GM12878 (cell line): ENCODE measurements at regions not wholly inside any gene's neighbourhood (a gene's known extent, or its start where the extent isn't known, plus 50 kb on each side); places are given as distances from the start of the nearest gene placed in this dataset.

Experiments
- ATAC-seq: fragments of 200-7000 bp; cut with Tn5 transposase; 3 replicates; pipeline ENCODE4 v1.9.1; 2020; ENCODE audit warnings: mild to moderate bottlenecking, moderate library complexity
- BruUV-seq: library from RNA; stranded (reverse); fragments of 400-500 nt; replicated peaks from 2 replicates; lab custom pipeline; 2021; lab: Mats Ljungman, UMichigan
- CTCF ChIA-PET: fragments of 300-600 bp; sonication (Branson Sonifier 250); formaldehyde crosslinking; extraction: SDS; loops from one replicate; lab custom pipeline; 2021; ENCODE audit warnings: inconsistent platforms; lab: Yijun Ruan, JAX
- POLR2A ChIA-PET: fragments of 350-600 bp; formaldehyde crosslinking; extraction: SDS; loops from one replicate; lab custom pipeline; 2021; ENCODE audit warnings: inconsistent platforms; lab: Charles Lee
- RAD21 ChIA-PET: fragments of 300-600 bp; sonication (Branson Sonifier 250); formaldehyde crosslinking; loops from one replicate; lab custom pipeline; 2023; ENCODE audit warnings: antibody characterized with exemption; ENCODE audit not compliant: unreplicated experiment; lab: Charles Lee
- SMC1A ChIA-PET: fragments of 300-600 bp; sonication (Branson Sonifier 250); formaldehyde crosslinking; loops from one replicate; lab custom pipeline; 2023; ENCODE audit not compliant: unreplicated experiment, uncharacterized antibody; lab: Charles Lee
- DNase-seq: peaks from one replicate; pipeline ENCODE4 v3.0.0-alpha.2; 2011; ENCODE audit warnings: low read depth, low spot score
- FAIRE-seq: peaks from 3 replicates; lab custom pipeline; 2011; peaks lifted over from hg19 to GRCh38; lab: Jason Lieb, UNC
- H2AFZ ChIP-seq: 2 replicates; pipeline ENCODE4 v1.6.0; 2011; ENCODE audit warnings: low read depth, low read length, control low read depth; ENCODE audit not compliant: control insufficient read depth
- H3K27ac ChIP-seq: 2 replicates; pipeline ENCODE4 v1.5.1; 2011; ENCODE audit warnings: control low read depth; ENCODE audit not compliant: control insufficient read depth, insufficient read depth
- H3K27me3 ChIP-seq, 2 experiments: replicated peaks in 1 of 2; 2 replicates each; pipeline versions ENCODE4 v1.6.0 to v1.6.1; 2011; ENCODE audit warnings: low read length in 1 of 2; ENCODE audit not compliant: control insufficient read depth in 2 of 2, insufficient read depth in 2 of 2
- H3K36me3 ChIP-seq, 2 experiments: 2 replicates each; pipeline ENCODE4 v1.5.1; 2011; ENCODE audit warnings: low read length in 1 of 2; ENCODE audit not compliant: control insufficient read depth in 2 of 2, insufficient read depth in 2 of 2
- H3K4me1 ChIP-seq: 2 replicates; pipeline ENCODE4 v1.6.1; 2011; ENCODE audit warnings: mild to moderate bottlenecking, low read length, moderate library complexity, mixed read lengths; ENCODE audit not compliant: control insufficient read depth, insufficient read depth
- H3K4me2 ChIP-seq: 2 replicates; pipeline ENCODE4 v1.6.0; 2011; ENCODE audit warnings: control low read depth; ENCODE audit not compliant: control insufficient read depth, insufficient read depth
- H3K4me3 ChIP-seq: fragments of 200-600 bp; sonication (generic); 2 replicates; pipeline ENCODE4 v1.5.1; 2016
- H3K79me2 ChIP-seq: 2 replicates; pipeline ENCODE4 v1.6.0; 2011; ENCODE audit warnings: low read length; ENCODE audit not compliant: control insufficient read depth, insufficient read depth
- H3K9ac ChIP-seq: 2 replicates; pipeline ENCODE4 v1.8.0; 2011; ENCODE audit warnings: low read length, control low read depth, mixed read lengths; ENCODE audit not compliant: control insufficient read depth, insufficient read depth
- H3K9me3 ChIP-seq: replicated peaks from 3 replicates; pipeline ENCODE4 v1.5.1; 2011; ENCODE audit warnings: mild to moderate bottlenecking, low read length; ENCODE audit not compliant: control insufficient read depth, insufficient read depth
- H4K20me1 ChIP-seq: 2 replicates; pipeline ENCODE4 v1.6.0; 2011; ENCODE audit not compliant: control insufficient read depth, insufficient read depth
- BCL11A ChIP-seq: IDR thresholded peaks from 2 replicates; pipeline ENCODE4 v1.6.1; 2011; ENCODE audit warnings: low read depth, low read length
- CBX5 ChIP-seq: sonication (generic); IDR thresholded peaks from 2 replicates; pipeline ENCODE4 v1.6.1; 2016; ENCODE audit warnings: low read depth, moderate library complexity, mild to moderate bottlenecking, inconsistent platforms
- MTA2 ChIP-seq: fragments of 450-650 bp; IDR thresholded peaks from 2 replicates; pipeline ENCODE4 v1.6.1; 2016; ENCODE audit warnings: low read depth, mild to moderate bottlenecking, moderate library complexity
- NFYB ChIP-seq: IDR thresholded peaks from 2 replicates; pipeline ENCODE4 v1.6.1; 2011; ENCODE audit warnings: low read depth, mild to moderate bottlenecking, low read length, improper control_type of control experiment, moderate library complexity; ENCODE audit not compliant: insufficient read depth
- NR2C2 ChIP-seq: IDR thresholded peaks from 2 replicates; pipeline ENCODE4 v1.6.1; 2011; ENCODE audit warnings: borderline replicate concordance, low read depth; ENCODE audit not compliant: control insufficient read depth, insufficient read length
- WGBS: methylation state at CpG from one replicate; pipeline ENCODE4 v1.1.6; 2016; ENCODE audit warnings: low lambda C conversion rate; ENCODE audit not compliant: insufficient replicate concordance, insufficient coverage; ENCODE audit errors: missing lambda C conversion rate; 5-methylcytosine and 5-hydroxymethylcytosine counted together
- in situ Hi-C: fragments of 300-500 bp; cut with MboI; formaldehyde crosslinking; loops from 9 replicates; pipeline ENCODE4 v1.14.3; 2018; ENCODE audit warnings: mixed read lengths
- intact Hi-C: fragments of 100-400 bp; cut with micrococcal nuclease; formaldehyde crosslinking; loops from one replicate; pipeline ENCODE4 v1.14.2; 2022; ENCODE audit not compliant: unreplicated experiment
- TF ChIP-seq, protein P1 (sequence below): fragments of 150-350 bp; IDR thresholded peaks from 2 replicates; pipeline ENCODE4 v1.6.1; 2014; ENCODE audit warnings: mild to moderate bottlenecking, low read depth, low read length
- TF ChIP-seq, protein P2 (sequence below): fragments of 450-650 bp; formaldehyde crosslinking; IDR thresholded peaks from 2 replicates; pipeline ENCODE4 v1.4.0; 2022; ENCODE audit warnings: mild to moderate bottlenecking, moderate library complexity

DNA sequence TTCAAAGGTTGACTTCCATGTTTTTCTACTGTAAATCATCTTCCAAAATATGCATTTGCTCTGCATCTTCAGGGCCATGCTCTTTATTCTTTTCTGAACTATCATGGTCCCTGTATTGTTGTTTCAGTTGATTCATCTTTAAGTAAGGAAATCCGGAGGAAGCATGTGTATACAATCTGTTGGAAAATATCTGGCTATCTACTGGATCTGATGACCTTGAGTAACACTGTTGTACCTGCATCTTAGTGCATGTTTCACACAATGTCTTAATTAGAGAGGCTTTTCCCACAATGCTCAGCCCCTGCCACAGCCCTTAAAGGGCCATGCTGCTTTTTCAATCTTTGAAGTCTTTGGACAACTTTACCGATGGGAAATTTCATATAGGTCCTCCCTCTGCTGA, 61.8 kb upstream of the SH3RF1 start:
- Histone ChIP-seq H3K27ac (no peak overlapping the region), H3K27me3 (no peaks in the 10 kb centered on the region), H3K4me3 (no peak overlapping the region), H3K36me3 (no peaks in the 10 kb centered on the region), H2AFZ (no peak overlapping the region), H3K9ac (no peak overlapping the region), H3K9me3 (peaks cover 2% of the 10 kb centered on the region; the same call in 1 of the 3 replicates), H4K20me1 (no peaks in the 10 kb centered on the region), H3K4me1 (no peaks in the 10 kb centered on the region), H3K79me2 (no peaks in the 10 kb centered on the region), H3K4me2 (no peak overlapping the region)
- DNase-seq, result no peak
- ChIA-PET POLR2A (no interaction called here), SMC1A (no interaction called here), RAD21 (no interaction called here), CTCF (no interaction called here)
- no peak for TF ChIP-seq CBX5
- TF ChIP-seq NFYB, result no peak
- TF ChIP-seq, protein P1, sequence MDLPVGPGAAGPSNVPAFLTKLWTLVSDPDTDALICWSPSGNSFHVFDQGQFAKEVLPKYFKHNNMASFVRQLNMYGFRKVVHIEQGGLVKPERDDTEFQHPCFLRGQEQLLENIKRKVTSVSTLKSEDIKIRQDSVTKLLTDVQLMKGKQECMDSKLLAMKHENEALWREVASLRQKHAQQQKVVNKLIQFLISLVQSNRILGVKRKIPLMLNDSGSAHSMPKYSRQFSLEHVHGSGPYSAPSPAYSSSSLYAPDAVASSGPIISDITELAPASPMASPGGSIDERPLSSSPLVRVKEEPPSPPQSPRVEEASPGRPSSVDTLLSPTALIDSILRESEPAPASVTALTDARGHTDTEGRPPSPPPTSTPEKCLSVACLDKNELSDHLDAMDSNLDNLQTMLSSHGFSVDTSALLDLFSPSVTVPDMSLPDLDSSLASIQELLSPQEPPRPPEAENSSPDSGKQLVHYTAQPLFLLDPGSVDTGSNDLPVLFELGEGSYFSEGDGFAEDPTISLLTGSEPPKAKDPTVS, result no peak
- TF ChIP-seq MTA2, result no peak
- TF ChIP-seq NR2C2, result no peak
- TF ChIP-seq BCL11A, result no peak
- WGBS, result 32% methylated on average over 2 of the region's 2 CpGs
- intact Hi-C loops, result no loop called here
- no peak for FAIRE-seq
- no peak for ATAC-seq
- in situ Hi-C loops, result no loop called here
- no TSS peak for BruUV-seq

DNA sequence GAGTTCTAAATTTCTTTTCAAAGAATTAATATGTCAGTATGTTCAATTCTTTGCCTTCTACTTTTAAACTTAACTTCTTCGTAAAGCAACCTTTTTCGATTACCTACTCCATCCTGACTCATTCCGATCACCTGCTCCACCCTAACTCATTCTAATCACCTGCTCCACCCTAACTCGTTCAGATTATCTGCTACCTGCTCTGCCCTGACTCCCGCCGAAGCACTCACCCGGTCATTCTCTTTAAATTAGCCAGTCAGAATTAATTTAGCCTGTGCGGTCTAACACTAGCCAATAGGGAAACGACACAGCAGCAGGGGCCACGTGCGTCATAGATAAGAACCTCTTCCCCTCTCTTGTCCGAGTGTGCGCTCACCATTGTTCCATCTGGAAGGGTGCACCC, 60.1 kb upstream of the SH3RF1 start:
- no peaks in the 10 kb centered on the region for H3K27me3 ChIP-seq
- no peaks in the 10 kb centered on the region for H3K4me1 ChIP-seq
- no TSS peak for BruUV-seq
- ChIA-PET RAD21 (no interaction called here), SMC1A (interaction anchor here (0.6 kb wide), 1 partner anchor 18 kb away, joined by 3 read pairs; no protein-coding TSS in a partner anchor), CTCF (no interaction called here), POLR2A (interaction anchor here (0.6 kb wide), 1 partner anchor 85 kb away, joined by 3 read pairs; no protein-coding TSS in a partner anchor)
- H3K9ac ChIP-seq, result no peak overlapping the region
- no peak for DNase-seq
- in situ Hi-C loops (no loop called here), intact Hi-C loops (no loop called here)
- H3K4me2 ChIP-seq, result no peak overlapping the region
- no peaks in the 10 kb centered on the region for H3K79me2 ChIP-seq
- no peak for ATAC-seq
- TF ChIP-seq, protein P2, sequence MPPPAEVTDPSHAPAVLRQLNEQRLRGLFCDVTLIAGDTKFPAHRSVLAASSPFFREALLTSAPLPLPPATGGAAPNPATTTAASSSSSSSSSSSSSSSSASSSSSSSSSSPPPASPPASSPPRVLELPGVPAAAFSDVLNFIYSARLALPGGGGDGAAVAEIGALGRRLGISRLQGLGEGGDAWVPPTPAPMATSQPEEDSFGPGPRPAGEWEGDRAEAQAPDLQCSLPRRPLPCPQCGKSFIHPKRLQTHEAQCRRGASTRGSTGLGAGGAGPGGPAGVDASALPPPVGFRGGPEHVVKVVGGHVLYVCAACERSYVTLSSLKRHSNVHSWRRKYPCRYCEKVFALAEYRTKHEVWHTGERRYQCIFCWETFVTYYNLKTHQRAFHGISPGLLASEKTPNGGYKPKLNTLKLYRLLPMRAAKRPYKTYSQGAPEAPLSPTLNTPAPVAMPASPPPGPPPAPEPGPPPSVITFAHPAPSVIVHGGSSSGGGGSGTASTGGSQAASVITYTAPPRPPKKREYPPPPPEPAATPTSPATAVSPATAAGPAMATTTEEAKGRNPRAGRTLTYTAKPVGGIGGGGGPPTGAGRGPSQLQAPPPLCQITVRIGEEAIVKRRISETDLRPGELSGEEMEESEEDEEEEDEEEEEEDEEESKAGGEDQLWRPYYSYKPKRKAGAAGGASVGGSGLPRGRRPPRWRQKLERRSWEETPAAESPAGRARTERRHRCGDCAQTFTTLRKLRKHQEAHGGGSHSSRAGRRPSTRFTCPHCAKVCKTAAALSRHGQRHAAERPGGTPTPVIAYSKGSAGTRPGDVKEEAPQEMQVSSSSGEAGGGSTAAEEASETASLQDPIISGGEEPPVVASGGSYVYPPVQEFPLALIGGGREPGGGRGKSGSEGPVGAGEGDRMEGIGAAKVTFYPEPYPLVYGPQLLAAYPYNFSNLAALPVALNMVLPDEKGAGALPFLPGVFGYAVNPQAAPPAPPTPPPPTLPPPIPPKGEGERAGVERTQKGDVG (CRISPR knock-in tag), result no peak
- H3K27ac ChIP-seq, result no peak overlapping the region
- no peak overlapping the region for H2AFZ ChIP-seq
- H3K9me3 ChIP-seq, result peaks cover 2% of the 10 kb centered on the region; the same call in 1 of the 3 replicates
- no peaks in the 10 kb centered on the region for H3K36me3 ChIP-seq
- no peak overlapping the region for H3K4me3 ChIP-seq
- no peaks in the 10 kb centered on the region for H4K20me1 ChIP-seq
- FAIRE-seq, result no peak
- 71% methylated on average over 13 of the region's 13 CpGs for WGBS
